ENCODE measurements at regions not wholly inside any gene's neighbourhood (a gene's known extent, or its start where the extent isn't known, plus 50 kb on each side); places are given as distances from the start of the nearest gene placed in this dataset.

DNA sequence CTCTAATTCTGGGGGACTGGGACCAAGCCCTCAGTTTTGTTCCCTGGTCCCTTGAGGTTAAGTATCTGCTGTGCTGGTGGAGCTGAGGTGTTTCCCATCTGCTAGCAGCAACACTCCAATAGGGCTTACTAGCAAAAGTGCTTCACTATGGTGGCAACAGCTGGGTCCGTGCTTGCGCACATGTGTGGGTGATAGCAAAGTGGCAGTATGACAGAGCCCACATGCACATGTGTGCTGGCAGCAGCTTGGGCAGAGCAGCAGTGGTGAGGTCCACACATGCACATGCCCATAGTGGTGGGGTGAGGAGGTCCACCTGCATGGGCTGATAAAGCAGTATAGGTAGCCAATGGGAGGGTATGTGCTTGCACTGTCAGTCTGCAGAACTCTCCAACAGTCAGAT, 1723.7 kb downstream of the SUCLG1 start:
- TF ChIP-seq, protein P1, sequence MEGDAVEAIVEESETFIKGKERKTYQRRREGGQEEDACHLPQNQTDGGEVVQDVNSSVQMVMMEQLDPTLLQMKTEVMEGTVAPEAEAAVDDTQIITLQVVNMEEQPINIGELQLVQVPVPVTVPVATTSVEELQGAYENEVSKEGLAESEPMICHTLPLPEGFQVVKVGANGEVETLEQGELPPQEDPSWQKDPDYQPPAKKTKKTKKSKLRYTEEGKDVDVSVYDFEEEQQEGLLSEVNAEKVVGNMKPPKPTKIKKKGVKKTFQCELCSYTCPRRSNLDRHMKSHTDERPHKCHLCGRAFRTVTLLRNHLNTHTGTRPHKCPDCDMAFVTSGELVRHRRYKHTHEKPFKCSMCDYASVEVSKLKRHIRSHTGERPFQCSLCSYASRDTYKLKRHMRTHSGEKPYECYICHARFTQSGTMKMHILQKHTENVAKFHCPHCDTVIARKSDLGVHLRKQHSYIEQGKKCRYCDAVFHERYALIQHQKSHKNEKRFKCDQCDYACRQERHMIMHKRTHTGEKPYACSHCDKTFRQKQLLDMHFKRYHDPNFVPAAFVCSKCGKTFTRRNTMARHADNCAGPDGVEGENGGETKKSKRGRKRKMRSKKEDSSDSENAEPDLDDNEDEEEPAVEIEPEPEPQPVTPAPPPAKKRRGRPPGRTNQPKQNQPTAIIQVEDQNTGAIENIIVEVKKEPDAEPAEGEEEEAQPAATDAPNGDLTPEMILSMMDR (conservative IDR thresholded peaks at IDR 0.05) = no peak
- no peak overlapping the region; the same call in 1 of the 2 replicates for H3K27ac ChIP-seq

DNA sequence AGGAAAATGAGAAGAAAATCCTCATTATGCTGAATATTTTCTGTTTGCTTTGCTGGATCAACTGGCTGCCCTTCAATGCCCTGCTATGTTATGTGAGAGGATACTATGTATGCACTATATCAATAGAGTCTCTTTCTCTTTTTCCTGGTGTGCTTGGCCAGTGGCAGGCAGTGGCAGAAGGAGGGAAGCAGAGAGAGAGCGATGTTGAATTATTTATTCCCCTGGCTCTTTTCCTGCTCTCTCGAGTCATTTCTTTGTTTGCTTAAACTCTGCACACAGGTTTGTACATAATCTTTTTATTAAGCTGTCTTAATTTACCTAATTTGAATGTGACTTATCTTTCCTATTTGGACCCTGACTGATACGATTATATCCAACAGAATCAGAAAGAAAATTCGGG, 1727.3 kb downstream of the SUCLG1 start:
- peak overlapping the region; percentile 71 for H3K27ac ChIP-seq
- TF ChIP-seq, protein P1 (conservative IDR thresholded peaks at IDR 0.05) = no peak; the same call in 1 of the 2 replicates

DNA sequence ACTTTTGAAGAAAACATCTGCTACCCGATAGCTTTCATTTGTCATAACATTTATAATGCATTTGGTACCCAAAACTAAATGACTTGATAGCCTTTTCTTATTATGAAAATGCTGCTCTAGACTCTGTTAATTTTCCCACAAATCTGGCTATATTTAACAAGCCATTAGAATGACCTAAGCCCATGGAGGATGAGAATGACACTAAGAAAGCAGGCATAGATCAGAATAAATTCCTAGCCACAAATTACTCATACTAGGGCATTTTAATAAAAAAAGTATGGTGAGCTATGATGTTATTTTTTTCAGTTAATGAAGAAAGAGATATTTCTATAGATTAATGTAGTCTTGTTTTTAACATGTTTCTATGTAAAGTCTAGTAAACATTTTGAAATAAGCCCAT, 1728.3 kb downstream of the SUCLG1 start:
- peak overlapping the region; percentile 71 for H3K27ac ChIP-seq
- TF ChIP-seq, protein P1 (conservative IDR thresholded peaks at IDR 0.05) = no peak

DNA sequence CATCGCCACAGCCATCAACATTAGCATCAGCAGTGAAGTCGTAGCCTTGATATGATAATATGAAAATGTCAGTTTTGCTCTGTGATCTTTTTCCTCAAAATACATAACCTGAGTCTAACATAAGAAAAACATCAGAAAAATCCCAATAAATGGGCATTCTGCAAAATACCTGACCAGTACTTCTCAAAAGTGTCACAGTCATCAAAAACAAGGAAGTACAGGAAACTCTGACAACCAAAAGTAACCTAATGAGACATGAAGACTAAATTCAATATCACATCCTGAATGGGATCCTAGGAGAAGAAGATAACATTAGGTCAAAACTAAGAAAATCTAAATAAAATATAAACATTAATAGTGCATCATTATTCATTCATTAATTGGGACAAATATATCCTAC, 1731.0 kb downstream of the SUCLG1 start:
- TF ChIP-seq, protein P1 (conservative IDR thresholded peaks at IDR 0.05) = no peak
- no peak overlapping the region for H3K27ac ChIP-seq

DNA sequence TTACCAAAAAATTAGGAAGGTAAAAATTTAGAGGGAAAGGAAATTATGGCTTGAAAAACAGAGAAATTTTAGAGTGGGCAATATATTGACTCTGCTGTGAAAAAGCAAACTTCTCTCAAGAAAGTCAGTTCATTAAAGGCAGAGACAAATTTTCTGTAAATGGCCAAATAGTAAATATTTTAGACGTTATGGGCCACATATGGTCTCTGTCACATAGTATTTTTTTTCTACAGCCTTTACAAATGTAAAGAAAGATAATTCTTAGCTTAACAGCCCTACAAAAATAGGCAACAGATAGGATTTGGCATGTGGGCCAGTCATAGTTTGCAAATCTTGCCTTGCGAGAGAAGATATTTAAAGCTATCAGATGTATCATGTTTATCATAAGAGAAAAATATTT, 1750.4 kb downstream of the SUCLG1 start:
- TF ChIP-seq, protein P1 (conservative IDR thresholded peaks at IDR 0.05) = no peak
- H3K27ac ChIP-seq = no peak overlapping the region

DNA sequence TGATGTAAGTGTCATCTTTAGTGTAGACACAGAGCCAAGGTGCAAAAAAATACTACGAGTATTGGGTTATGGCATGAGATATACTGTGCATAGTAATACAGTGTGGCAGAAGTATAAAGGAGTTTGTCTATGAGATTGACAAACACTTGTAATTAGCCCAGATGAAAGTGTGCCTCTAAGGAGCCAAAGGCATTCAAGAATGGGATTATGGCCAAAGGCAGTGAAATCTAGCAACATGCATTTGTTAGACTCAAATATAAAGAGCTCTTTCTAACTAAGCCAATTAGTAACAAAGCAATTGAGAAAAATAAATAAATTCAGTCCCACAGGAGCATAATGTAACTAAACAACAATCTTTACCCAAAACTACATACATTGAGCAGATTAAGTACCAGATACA, 1761.8 kb downstream of the SUCLG1 start:
- H3K27ac ChIP-seq = no peak overlapping the region
- TF ChIP-seq, protein P1 (conservative IDR thresholded peaks at IDR 0.05) = no peak

DNA sequence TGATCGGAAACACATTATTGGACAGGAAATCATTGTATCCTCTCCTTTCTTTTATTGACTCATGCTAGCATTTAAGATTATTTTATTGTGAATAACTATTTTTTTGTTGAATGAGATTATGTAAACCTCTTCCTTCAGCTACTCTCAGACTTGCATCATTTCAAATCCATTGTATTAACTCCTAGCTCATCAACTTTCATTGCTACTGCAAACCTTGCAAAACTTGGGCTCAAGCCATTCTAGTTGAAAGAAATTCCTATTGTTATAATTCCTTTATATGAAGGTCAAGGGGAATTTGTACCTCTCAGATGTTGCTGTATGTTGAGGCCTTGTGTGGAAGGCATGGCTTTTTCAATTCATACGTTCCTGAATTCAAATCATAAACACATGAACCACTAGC, 1764.6 kb downstream of the SUCLG1 start:
- TF ChIP-seq, protein P1 (conservative IDR thresholded peaks at IDR 0.05) = no peak
- peak overlapping the region; percentile 73 for H3K27ac ChIP-seq

Measured in VCaP (cell line).